ENCODE measurements at regions not wholly inside any gene's neighbourhood (a gene's known extent, or its start where the extent isn't known, plus 50 kb on each side); places are given as distances from the start of the nearest gene placed in this dataset.

DNA sequence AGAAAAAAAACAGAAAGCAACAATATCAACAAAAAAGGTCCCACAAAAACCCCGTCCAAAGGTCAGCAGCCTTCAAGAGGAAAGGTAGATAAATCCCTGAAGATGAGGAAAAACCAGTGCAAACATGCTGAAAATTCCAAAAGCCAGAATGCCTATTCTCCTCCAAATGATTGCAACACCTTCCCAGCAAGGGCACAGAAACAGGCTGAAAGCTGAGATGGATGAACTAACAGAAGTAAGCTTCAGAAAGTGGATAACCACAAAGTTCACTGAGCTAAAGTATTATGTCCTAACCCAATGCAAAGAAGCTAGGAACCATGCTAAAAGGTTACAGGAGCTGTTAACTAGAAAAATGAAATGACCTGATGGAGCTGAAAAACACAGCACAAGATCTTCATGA, 226.4 kb upstream of the DSEL start:
- no peak overlapping the region for H3K4me3 ChIP-seq (ENCODE audit: low read depth, low read length)
- no peaks in the 10 kb centered on the region for H3K36me3 ChIP-seq
- DNase-seq: no peak
- TF ChIP-seq, protein P1, sequence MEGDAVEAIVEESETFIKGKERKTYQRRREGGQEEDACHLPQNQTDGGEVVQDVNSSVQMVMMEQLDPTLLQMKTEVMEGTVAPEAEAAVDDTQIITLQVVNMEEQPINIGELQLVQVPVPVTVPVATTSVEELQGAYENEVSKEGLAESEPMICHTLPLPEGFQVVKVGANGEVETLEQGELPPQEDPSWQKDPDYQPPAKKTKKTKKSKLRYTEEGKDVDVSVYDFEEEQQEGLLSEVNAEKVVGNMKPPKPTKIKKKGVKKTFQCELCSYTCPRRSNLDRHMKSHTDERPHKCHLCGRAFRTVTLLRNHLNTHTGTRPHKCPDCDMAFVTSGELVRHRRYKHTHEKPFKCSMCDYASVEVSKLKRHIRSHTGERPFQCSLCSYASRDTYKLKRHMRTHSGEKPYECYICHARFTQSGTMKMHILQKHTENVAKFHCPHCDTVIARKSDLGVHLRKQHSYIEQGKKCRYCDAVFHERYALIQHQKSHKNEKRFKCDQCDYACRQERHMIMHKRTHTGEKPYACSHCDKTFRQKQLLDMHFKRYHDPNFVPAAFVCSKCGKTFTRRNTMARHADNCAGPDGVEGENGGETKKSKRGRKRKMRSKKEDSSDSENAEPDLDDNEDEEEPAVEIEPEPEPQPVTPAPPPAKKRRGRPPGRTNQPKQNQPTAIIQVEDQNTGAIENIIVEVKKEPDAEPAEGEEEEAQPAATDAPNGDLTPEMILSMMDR (IDR thresholded peaks at IDR 0.05; ENCODE audit: low read depth, low read length): no peak
- H3K9me3 ChIP-seq: no peaks in the 10 kb centered on the region
- H3K4me1 ChIP-seq: no peaks in the 10 kb centered on the region
- H3K27me3 ChIP-seq: no peaks in the 10 kb centered on the region

DNA sequence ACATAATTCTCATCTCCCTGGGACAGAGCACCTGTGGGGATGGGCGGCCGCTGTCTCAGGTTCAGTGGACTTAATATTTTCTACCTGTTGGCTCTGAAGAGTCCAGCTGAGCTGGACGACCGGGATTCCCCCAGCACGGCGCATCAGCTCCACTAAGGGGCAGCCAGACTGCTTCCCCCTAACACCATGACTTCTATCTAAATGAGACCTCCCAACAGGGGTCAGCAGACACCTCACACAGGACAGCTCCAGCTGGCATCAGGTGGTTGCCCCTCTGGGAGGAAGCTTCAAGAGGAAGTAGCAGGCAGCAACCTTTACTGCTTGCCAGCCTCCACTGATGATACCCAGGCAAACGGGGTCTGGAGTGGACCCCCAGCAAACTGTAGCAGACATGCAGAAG, 226.0 kb upstream of the DSEL start:
- TF ChIP-seq, protein P1 (IDR thresholded peaks at IDR 0.05; ENCODE audit: low read depth, low read length): no peak
- no peaks in the 10 kb centered on the region for H3K4me1 ChIP-seq
- H3K9me3 ChIP-seq: no peaks in the 10 kb centered on the region
- no peaks in the 10 kb centered on the region for H3K36me3 ChIP-seq
- H3K27me3 ChIP-seq: no peaks in the 10 kb centered on the region
- no peak for DNase-seq
- no peak overlapping the region for H3K4me3 ChIP-seq (ENCODE audit: low read depth, low read length)

DNA sequence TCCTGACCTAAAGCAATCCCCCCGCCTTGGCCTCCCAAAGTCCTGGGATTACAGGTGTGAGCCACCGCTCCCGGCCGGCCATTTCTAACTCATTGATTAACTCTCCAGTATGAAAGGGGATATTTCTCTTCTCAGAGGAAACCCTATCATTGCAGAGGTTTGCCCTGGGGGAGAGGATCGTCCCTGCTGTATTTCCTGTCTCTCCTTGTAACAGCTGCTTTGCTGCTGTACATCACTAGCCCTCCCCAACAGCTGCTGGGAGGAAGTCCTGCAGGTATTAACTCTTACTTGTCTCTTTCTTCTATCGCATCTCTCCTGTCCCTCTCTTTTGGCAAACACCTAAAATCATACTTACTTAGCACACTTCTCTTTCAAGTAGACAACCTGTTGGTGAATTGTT, 219.0 kb upstream of the DSEL start:
- TF ChIP-seq, protein P1 (IDR thresholded peaks at IDR 0.05; ENCODE audit: low read depth, low read length): no peak
- Histone ChIP-seq H3K27me3 (no peaks in the 10 kb centered on the region), H3K9me3 (no peaks in the 10 kb centered on the region), H3K36me3 (no peaks in the 10 kb centered on the region), H3K4me1 (no peaks in the 10 kb centered on the region), H3K4me3 (ENCODE audit: low read depth, low read length) (no peak overlapping the region)
- DNase-seq: no peak

DNA sequence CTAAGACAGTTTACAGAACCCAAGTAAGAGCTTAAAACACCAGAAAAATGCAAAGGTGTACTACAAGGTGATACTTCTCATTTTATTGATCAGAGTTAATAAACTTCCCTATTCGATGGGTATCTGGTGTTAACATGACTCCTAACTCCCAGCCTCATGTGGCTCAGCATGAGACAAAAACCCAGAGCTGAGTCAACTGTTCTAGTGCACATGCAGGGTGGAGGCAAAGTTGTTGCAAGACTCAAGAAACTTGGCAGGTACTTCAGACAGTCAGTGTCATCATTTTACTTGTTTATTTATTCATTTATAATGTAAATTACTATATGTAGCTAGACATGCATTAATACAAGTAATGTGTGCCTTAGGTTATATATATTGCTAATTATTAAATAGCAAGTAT, 216.6 kb upstream of the DSEL start:
- Histone ChIP-seq H3K4me3 (ENCODE audit: low read depth, low read length) (no peak overlapping the region), H3K36me3 (no peaks in the 10 kb centered on the region), H3K27me3 (no peaks in the 10 kb centered on the region), H3K9me3 (no peaks in the 10 kb centered on the region), H3K4me1 (no peaks in the 10 kb centered on the region)
- DNase-seq: no peak
- TF ChIP-seq, protein P1 (IDR thresholded peaks at IDR 0.05; ENCODE audit: low read depth, low read length): no peak

DNA sequence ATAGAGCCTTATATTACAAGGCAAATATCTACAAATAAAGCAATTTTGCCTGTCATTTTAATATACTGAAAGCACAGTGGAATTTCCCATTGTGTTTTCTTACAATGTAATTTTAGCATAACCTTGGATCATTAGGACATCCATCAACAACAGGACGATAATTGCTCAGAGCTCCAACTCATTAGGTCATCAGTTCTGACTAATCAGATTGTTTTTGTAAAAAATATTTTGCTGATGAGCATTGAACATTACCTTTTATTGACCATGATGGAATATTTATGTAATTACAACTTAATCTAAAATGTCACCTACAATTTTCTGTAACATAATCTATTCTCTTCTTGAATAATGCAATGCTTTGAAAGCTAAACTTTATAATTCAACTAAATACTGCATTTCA, 215.3 kb upstream of the DSEL start:
- no peaks in the 10 kb centered on the region for H3K36me3 ChIP-seq
- no peaks in the 10 kb centered on the region for H3K4me1 ChIP-seq
- no peak for DNase-seq
- no peaks in the 10 kb centered on the region for H3K9me3 ChIP-seq
- TF ChIP-seq, protein P1 (IDR thresholded peaks at IDR 0.05; ENCODE audit: low read depth, low read length): no peak
- H3K4me3 ChIP-seq (ENCODE audit: low read depth, low read length): no peak overlapping the region
- H3K27me3 ChIP-seq: no peaks in the 10 kb centered on the region

DNA sequence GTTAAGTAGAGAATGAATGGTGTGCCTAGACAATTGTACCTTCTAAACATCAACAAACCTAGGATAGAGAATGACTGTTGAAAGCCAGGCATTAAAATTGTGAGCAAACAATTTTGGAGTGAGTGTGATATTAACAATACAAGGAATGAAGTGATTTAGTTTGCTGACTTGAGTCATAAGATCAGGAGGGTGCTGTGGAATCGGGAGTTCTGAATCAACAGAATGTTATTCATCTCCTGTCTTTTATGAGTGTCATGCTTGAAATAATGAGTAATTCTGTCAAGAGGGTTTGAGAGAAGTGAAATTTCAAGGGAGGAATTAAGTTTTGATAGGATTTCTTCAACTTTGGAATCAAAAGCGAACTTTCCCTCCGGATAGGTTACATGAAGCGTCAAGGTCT, 214.4 kb upstream of the DSEL start:
- TF ChIP-seq, protein P1 (IDR thresholded peaks at IDR 0.05; ENCODE audit: low read depth, low read length): no peak
- DNase-seq: no peak
- no peaks in the 10 kb centered on the region for H3K9me3 ChIP-seq
- no peaks in the 10 kb centered on the region for H3K4me1 ChIP-seq
- no peak overlapping the region for H3K4me3 ChIP-seq (ENCODE audit: low read depth, low read length)
- H3K27me3 ChIP-seq: no peaks in the 10 kb centered on the region
- no peaks in the 10 kb centered on the region for H3K36me3 ChIP-seq

All from BE2C (cell line).